Thymus (tissue), 11 donors: ENCODE measurements at regions not wholly inside any gene's neighbourhood (a gene's known extent, or its start where the extent isn't known, plus 50 kb on each side); places are given as distances from the start of the nearest gene placed in this dataset.

Source experiments
- DNase-seq, 9 donors: peaks; one replicate each; pipeline ENCODE4 v3.0.0-alpha.2; 2013; ENCODE audit warnings: low spot score in 9 of 9, low read depth in 6 of 9, missing footprints in 1 of 9
- H3K27ac ChIP-seq, 2 donors: one replicate each; pipeline ENCODE4 v1.5.1; 2013; ENCODE audit warnings: control low read depth in 1 of 2, low read depth in 1 of 2, low read length in 1 of 2, mild to moderate bottlenecking in 1 of 2, moderate library complexity in 1 of 2
- H3K27me3 ChIP-seq, 2 donors: one replicate each; pipeline ENCODE4 v1.5.1; 2013; ENCODE audit warnings: low read length in 1 of 2; ENCODE audit not compliant: control insufficient read depth in 2 of 2, insufficient read depth in 1 of 2
- H3K36me3 ChIP-seq, 2 donors: one replicate each; pipeline ENCODE4 v1.5.1; 2013; ENCODE audit warnings: low read length in 1 of 2, mild to moderate bottlenecking in 1 of 2, moderate library complexity in 1 of 2; ENCODE audit not compliant: control insufficient read depth in 2 of 2, insufficient read depth in 2 of 2
- H3K4me1 ChIP-seq, 2 donors: one replicate each; pipeline ENCODE4 v1.5.1; 2013; ENCODE audit warnings: low read length in 2 of 2; ENCODE audit not compliant: control insufficient read depth in 2 of 2, insufficient read depth in 2 of 2
- H3K4me3 ChIP-seq, 2 donors: one replicate each; pipeline ENCODE4 v1.5.1; 2013; ENCODE audit warnings: low read length in 2 of 2, control low read depth in 1 of 2, mild to moderate bottlenecking in 1 of 2
- H3K9me3 ChIP-seq, 2 donors: one replicate each; pipeline ENCODE4 v1.5.1; 2013; ENCODE audit warnings: low read length in 1 of 2, mild to moderate bottlenecking in 1 of 2; ENCODE audit not compliant: control insufficient read depth in 2 of 2, insufficient read depth in 1 of 2
- WGBS: extraction: QIAGEN DNeasy Blood & Tissue Kit; methylation state at CpG from one replicate; pipeline ENCODE4 v1.1.7; 2013; 5-methylcytosine and 5-hydroxymethylcytosine counted together
- donor health status: healthy.

DNA sequence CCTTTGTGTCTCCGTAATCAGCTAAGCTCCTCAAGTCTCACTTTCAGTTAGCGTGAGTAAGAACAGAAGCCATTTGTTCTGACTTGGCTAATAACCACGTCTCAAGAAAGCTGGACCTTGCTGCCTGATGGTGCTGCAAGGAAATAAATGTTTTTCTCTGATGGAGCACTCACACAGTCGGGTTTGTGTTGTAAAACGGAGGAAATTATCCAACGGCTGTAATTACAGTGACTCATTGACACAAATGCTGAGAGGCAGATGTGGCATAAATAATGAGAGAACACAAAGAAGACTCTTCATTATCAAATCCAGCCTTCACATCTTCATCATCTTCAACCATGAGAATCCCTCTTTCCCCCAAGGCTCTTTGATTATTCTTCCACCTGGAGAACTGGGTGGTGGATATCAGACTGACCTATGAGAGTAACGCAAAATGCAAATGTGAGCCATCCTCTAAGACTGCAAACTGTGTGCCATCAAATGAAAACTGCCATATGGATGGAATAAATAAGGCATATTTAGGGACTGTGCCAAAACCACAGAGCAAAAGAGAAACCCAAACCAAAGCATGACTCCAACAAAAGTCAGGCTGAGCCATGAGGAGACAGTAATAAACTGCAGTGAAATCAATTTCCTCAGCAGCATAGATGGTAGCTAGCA, 252.6 kb downstream of the RND3 start:
- no peaks in the 10 kb centered on the region for H3K27me3 ChIP-seq
- no peaks in the 10 kb centered on the region for H3K4me1 ChIP-seq
- no peaks in the 10 kb centered on the region for H3K9me3 ChIP-seq
- no peaks in the 10 kb centered on the region for H3K36me3 ChIP-seq
- no peak overlapping the region for H3K4me3 ChIP-seq
- 70% methylated on average over 7 of the region's 7 CpGs for WGBS
- DNase-seq = no peak
- no peak overlapping the region for H3K27ac ChIP-seq

DNA sequence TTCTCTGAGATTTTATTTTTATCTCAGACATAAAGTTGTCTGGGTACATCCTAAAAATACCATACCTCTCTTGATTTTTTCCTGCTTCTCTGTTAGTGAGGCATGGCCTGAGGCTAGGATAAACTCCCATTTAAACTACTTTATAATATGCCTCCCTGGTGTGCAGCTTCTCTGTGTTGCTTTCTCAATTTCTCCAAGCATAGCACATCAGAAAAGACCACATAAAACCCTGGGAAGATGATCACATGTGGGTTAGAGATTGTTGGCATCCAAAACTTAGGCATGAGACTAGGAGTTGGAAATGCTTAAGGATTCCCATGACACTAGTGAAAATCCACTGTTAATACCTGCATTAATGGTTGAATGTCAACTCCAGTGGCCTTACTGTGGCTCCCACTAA, 254.6 kb downstream of the RND3 start:
- no peaks in the 10 kb centered on the region for H3K27me3 ChIP-seq
- no peak overlapping the region for H3K4me3 ChIP-seq
- H3K4me1 ChIP-seq = no peaks in the 10 kb centered on the region
- H3K9me3 ChIP-seq = no peaks in the 10 kb centered on the region
- no peak overlapping the region for H3K27ac ChIP-seq
- no peak for DNase-seq
- no peaks in the 10 kb centered on the region for H3K36me3 ChIP-seq

DNA sequence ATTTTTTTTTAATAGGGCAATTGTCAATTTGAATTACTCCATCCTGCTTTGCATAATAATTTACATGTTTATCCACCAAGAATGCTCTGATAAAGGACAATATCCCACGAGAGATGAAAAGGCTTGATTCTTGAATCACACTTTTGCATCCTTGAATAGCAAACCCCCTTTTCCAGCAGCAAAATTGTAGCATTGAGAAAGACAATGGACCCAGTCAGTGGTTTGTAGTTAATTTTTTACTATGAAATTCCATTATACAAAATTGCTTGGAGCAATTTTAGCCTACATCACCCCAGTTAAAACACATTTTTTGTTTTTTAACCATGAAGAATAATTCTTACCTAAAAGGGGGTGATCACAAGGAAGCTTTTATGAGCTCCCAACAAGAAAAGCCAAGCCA, 255.1 kb downstream of the RND3 start:
- Histone ChIP-seq H3K4me3 (no peak overlapping the region), H3K4me1 (no peaks in the 10 kb centered on the region), H3K9me3 (no peaks in the 10 kb centered on the region), H3K27ac (no peak overlapping the region), H3K27me3 (no peaks in the 10 kb centered on the region), H3K36me3 (no peaks in the 10 kb centered on the region)
- WGBS = 94% methylated on average over 1 of the region's 1 CpG
- no peak for DNase-seq

DNA sequence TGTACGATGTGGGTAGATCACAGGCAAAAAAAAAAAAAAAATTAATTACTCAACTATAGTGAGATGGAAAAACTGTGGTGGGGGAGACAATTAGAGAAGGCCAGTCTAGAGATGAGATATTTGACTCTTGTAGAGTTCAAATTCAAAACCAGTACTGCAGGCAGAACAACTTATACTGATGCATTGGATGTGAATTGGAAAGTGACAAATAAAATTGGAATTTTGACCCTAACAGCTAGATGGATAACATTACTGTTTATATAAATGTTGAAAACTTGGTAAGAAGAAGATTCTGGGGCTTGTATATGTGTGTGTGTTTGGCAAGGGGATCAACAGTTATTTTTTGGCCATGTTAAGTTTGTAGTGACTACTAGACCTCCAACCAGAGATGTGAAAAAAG, 256.9 kb downstream of the RND3 start:
- H3K36me3 ChIP-seq = no peaks in the 10 kb centered on the region
- 94% methylated on average over 1 of the region's 1 CpG for WGBS
- no peak for DNase-seq

DNA sequence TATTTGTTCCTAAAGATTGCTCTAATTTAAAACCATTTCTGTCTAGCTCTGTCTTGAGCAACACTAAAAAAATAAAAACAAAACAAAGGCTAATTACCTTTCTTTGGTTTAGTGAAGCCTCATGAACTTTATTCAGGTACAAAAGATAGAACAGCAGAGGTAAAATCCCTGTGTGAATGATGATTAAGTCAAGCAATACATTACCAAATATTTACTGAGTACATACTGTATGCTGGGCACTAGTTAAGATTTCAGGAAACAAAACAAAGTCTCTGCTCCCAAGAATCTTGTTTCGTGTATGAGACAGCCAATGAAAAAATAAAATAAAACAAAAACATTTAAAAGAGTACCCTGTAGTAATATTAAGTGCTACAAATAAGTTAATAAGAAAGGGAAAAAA, 257.5 kb downstream of the RND3 start:
- H3K9me3 ChIP-seq = no peaks in the 10 kb centered on the region
- WGBS = 37% methylated on average over 1 of the region's 1 CpG
- H3K27me3 ChIP-seq = no peaks in the 10 kb centered on the region
- no peak for DNase-seq
- no peaks in the 10 kb centered on the region for H3K36me3 ChIP-seq
- H3K4me1 ChIP-seq = no peaks in the 10 kb centered on the region
- H3K4me3 ChIP-seq = no peak overlapping the region
- no peak overlapping the region for H3K27ac ChIP-seq

More for the DNA sequence above, 256.9 kb downstream of the RND3 start:
- H3K9me3 ChIP-seq = no peaks in the 10 kb centered on the region
- no peaks in the 10 kb centered on the region for H3K4me1 ChIP-seq
- no peak overlapping the region for H3K27ac ChIP-seq
- H3K4me3 ChIP-seq = no peak overlapping the region
- no peaks in the 10 kb centered on the region for H3K27me3 ChIP-seq

DNA sequence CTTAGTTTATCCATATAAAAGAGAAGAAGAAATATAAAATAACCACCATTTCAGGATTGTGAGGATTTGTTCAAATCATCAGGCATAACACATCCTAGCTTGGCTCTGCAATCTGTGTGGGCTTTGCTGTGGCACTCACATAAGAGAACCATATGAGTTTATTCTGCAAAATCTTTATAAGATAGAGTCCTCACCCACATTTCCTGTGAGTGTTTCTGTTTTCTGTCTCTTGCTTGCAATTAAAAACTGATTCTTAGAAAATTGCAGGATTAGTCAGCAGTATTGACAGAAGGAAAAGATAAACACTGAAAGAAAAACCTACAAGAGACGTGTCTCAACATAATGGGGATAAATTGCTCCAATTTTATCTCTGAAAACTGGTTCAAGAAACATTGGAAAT, 258.5 kb downstream of the RND3 start:
- Histone ChIP-seq H3K4me3 (no peak overlapping the region), H3K4me1 (no peaks in the 10 kb centered on the region), H3K9me3 (no peaks in the 10 kb centered on the region), H3K27ac (no peak overlapping the region), H3K27me3 (no peaks in the 10 kb centered on the region), H3K36me3 (no peaks in the 10 kb centered on the region)
- no peak for DNase-seq
- 79% methylated on average over 1 of the region's 1 CpG for WGBS

DNA sequence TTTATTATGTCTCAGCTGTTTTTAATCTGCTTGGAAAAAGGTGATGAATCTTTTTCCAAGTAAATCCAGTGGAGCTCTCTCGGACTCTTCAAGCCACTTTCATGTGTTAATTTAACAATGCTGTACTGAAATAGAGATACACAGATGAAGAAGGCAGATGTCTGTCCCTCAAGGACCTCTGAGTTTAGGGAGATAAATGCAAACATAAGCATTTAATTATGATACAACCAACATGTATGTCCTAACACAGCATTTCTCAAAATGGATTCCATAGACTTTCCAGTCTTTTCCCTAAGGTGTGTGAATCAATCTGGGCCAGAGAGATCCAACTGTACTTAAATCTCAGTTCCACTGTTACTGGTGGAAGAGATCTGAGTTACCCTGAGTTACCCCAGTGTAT, 262.4 kb downstream of the RND3 start:
- H3K4me3 ChIP-seq = no peak overlapping the region
- 94% methylated on average over 1 of the region's 1 CpG for WGBS
- H3K4me1 ChIP-seq = no peaks in the 10 kb centered on the region
- no peak overlapping the region for H3K27ac ChIP-seq
- no peaks in the 10 kb centered on the region for H3K36me3 ChIP-seq
- no peak for DNase-seq
- H3K27me3 ChIP-seq = no peaks in the 10 kb centered on the region
- no peaks in the 10 kb centered on the region for H3K9me3 ChIP-seq

DNA sequence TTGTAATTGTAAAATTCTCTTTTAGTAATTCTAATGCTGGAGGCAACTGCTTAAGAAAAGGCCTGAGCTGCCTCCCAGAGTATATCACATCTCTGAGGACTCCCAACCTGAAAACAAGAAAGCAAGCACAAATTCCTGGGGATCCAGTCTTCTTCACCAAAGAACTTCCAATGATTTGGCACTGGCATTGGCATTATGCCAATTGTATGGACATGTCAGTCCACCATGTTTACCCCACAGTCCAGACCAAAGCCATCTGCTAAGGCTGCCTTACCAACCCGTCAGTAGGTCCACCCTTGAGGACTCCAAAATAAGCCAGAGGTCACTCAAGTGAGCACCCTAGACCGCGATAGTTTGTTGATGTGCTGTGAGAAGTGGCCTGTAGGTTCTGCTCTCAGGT, 263.1 kb downstream of the RND3 start:
- Histone ChIP-seq H3K9me3 (peaks cover 0 to 2% of the 10 kb centered on the region in 2 donors), H3K4me1 (no peaks in the 10 kb centered on the region), H3K4me3 (no peak overlapping the region), H3K36me3 (no peaks in the 10 kb centered on the region), H3K27me3 (no peaks in the 10 kb centered on the region), H3K27ac (no peak overlapping the region)
- 96% methylated on average over 3 of the region's 3 CpGs for WGBS
- no peak for DNase-seq

DNA sequence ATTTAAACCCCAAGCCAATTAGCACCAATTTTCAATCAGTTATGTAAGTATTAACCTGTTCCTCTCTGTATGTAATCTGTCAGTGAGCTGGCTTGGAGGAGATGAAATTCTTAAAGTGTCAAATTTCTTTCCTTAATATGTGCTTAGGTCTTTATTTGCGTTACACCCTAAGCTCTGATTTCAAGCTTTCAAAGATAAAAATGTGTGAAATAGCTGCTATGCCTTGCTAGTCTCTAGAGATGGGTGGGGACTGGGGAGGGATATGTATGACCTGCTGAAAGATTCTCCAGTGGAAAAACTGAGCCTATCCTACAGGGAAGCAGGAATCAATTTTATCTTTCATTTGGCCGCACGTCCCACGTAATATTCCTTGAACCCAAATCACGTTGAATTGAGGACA, 264.5 kb downstream of the RND3 start:
- Histone ChIP-seq H3K27me3 (no peaks in the 10 kb centered on the region), H3K9me3 (peaks cover 0 to 7% of the 10 kb centered on the region in 2 donors), H3K4me1 (no peaks in the 10 kb centered on the region), H3K27ac (no peak overlapping the region), H3K36me3 (no peaks in the 10 kb centered on the region), H3K4me3 (no peak overlapping the region)
- WGBS = 98% methylated on average over 5 of the region's 5 CpGs
- no peak for DNase-seq

DNA sequence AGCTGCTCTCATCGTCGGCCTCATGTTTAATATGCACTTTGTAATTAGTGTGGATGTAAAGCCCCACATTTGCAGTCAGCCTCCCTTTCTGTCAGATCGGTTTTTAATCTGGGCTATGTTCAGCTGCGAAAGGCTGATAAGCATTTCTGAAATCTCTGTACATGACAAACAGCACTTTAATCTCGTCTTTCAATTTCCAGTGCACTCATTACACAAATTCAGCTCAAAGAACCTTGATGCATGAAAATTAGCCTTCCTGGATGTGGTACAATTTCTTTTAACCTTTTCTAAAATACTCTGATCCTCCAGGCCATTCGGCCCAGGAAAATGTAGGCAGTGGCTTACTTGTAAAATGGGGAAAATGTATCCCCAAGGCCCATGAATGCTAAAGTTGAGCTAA, 265.1 kb downstream of the RND3 start:
- H3K36me3 ChIP-seq = no peaks in the 10 kb centered on the region
- H3K27ac ChIP-seq = no peak overlapping the region
- H3K27me3 ChIP-seq = no peaks in the 10 kb centered on the region
- no peak overlapping the region for H3K4me3 ChIP-seq
- no peaks in the 10 kb centered on the region for H3K4me1 ChIP-seq
- no peak for DNase-seq
- peaks cover 0 to 7% of the 10 kb centered on the region in 2 donors for H3K9me3 ChIP-seq
- 88% methylated on average over 6 of the region's 6 CpGs for WGBS
